KMS-11 (cell line): ENCODE measurements at regions not wholly inside any gene's neighbourhood (a gene's known extent, or its start where the extent isn't known, plus 50 kb on each side); places are given as distances from the start of the nearest gene placed in this dataset.
"Not testable (repeated sequence)": the region's sequence is repeated elsewhere in the genome, so short reads cannot be mapped to it uniquely, and the experiment has no call there.

ENCODE experiments used
- H2AFZ ChIP-seq: fragments of 200-600 bp; sonication (generic); 2 replicates; pipeline ENCODE4 v1.6.1; 2016; ENCODE audit warnings: antibody characterized with exemption, mixed run types, low read depth
- H3K27ac ChIP-seq: fragments of 200-600 bp; sonication (generic); 2 replicates; pipeline ENCODE4 v1.6.1; 2016; ENCODE audit warnings: mild to moderate bottlenecking, mixed run types
- H3K27me3 ChIP-seq: fragments of 200-600 bp; sonication (generic); 2 replicates; pipeline ENCODE4 v1.6.1; 2017; ENCODE audit warnings: mild to moderate bottlenecking, low read depth, mixed run types, moderate library complexity; ENCODE audit not compliant: insufficient read depth
- H3K36me3 ChIP-seq: fragments of 200-600 bp; sonication (generic); 2 replicates; pipeline ENCODE4 v1.6.1; 2017; ENCODE audit warnings: mild to moderate bottlenecking, mixed run types; ENCODE audit not compliant: insufficient read depth
- H3K4me1 ChIP-seq: fragments of 200-600 bp; sonication (generic); 2 replicates; pipeline ENCODE4 v1.6.1; 2016; ENCODE audit warnings: mild to moderate bottlenecking, low read depth, mixed run types; ENCODE audit not compliant: poor library complexity, severe bottlenecking
- H3K4me2 ChIP-seq: fragments of 200-600 bp; sonication (generic); 2 replicates; pipeline ENCODE4 v1.7.0; 2016; ENCODE audit warnings: mild to moderate bottlenecking, mixed run types
- H3K4me3 ChIP-seq: fragments of 200-600 bp; sonication (generic); IDR thresholded peaks from 2 replicates; pipeline ENCODE4 v1.6.1; 2017; ENCODE audit warnings: low read depth, low read length, mixed read lengths; ENCODE audit not compliant: insufficient read depth
- H3K79me2 ChIP-seq: fragments of 200-600 bp; sonication (generic); 2 replicates; pipeline ENCODE4 v1.6.1; 2016; ENCODE audit warnings: low read depth, mixed run types; ENCODE audit not compliant: insufficient read depth
- H3K9ac ChIP-seq: fragments of 200-600 bp; sonication (generic); 2 replicates; pipeline ENCODE4 v1.6.1; 2016; ENCODE audit warnings: mild to moderate bottlenecking, mixed run types
- H4K20me1 ChIP-seq: fragments of 200-600 bp; sonication (generic); 2 replicates; pipeline ENCODE4 v1.6.1; 2016; ENCODE audit warnings: mild to moderate bottlenecking, mixed run types; ENCODE audit not compliant: insufficient read depth
- CTCF ChIP-seq: fragments of 200-600 bp; sonication (generic); conservative IDR thresholded peaks from 2 replicates; pipeline ENCODE4 v1.6.1; 2017; ENCODE audit warnings: low read depth, mild to moderate bottlenecking, antibody characterized with exemption, low read length, moderate library complexity, mixed read lengths

DNA sequence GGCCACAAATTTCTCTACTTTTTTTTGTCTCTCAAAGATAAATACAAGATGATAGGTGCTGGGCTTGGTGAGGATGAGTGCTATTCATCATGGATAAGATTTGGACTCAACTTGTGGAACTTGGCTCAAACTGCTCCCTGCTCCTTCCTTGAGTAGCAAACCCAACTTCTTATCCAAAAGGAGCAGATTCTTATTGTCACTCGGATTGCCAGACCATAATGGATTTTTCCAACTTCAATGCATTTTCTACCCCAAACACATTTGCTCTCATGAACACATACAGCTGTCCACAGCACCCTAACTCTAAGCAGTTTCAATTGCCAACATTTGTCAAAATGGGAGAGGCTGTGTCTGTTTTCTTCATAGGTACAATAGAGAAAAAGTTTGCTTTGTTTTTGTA, 99.5 kb upstream of the APCDD1 start:
- Histone ChIP-seq H3K4me2 (no peak overlapping the region), H3K79me2 (no peaks in the 10 kb centered on the region), H4K20me1 (no peaks in the 10 kb centered on the region), H3K27ac (no peak overlapping the region), H3K4me1 (no peaks in the 10 kb centered on the region), H3K4me3 (no peak overlapping the region), H3K36me3 (no peaks in the 10 kb centered on the region), H3K9ac (no peak overlapping the region), H2AFZ (no peak overlapping the region), H3K27me3 (no peaks in the 10 kb centered on the region)
- TF ChIP-seq CTCF: no peak

- H4K20me1 ChIP-seq, H3K36me3 ChIP-seq, H3K4me2 ChIP-seq, H3K9ac ChIP-seq, H3K4me3 ChIP-seq, H3K79me2 ChIP-seq, H3K27ac ChIP-seq, H2AFZ ChIP-seq, H3K27me3 ChIP-seq, H3K4me1 ChIP-seq: not testable (repeated sequence)
Observed at GRCh38 chr18:10356999-10357398, 97.4 kb upstream of the APCDD1 start.

DNA sequence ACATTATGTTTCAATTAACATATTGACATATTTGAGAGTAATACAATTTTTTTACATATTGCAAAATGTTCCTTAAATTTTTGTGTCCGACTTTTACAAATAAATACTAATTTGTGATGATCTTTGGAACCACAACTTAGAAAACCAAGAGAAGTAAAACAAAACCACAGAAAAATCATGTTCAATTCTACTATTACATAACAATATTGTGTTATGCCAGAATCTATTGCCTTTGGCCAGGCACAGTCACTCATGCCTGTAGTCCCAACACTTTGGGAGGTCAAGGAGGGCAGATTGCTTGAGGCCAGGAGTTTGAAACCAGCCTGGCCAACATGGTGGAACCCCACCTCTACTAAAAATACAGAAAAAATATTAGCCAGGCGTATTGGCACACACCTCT, 92.8 kb upstream of the APCDD1 start:
- H4K20me1 ChIP-seq: no peaks in the 10 kb centered on the region
- TF ChIP-seq CTCF: no peak
- no peak overlapping the region for H3K9ac ChIP-seq

DNA sequence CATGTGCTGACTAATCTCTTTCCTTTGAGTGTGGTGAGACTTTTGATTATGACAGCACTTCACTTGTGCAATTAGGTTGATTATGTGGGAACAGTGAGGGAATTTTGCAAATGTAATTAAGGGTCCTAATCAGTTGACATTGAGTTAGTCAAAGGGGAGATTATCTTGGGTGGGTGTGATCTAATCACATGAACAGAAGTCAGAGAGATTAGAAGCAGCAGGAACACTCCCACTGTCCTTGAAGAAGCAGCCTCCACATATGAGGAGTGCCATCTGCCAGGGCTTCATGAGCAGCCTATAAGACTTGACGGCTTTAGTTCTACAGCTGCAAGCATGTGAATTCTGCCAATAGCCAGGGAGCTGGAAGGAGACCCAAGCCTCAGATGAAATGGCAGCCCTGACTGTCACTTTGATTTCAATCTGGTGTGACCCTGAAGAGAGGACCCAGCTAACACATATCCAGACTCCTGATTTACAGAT, 89.4 kb upstream of the APCDD1 start:
- no peak overlapping the region for H3K27ac ChIP-seq
- H3K9ac ChIP-seq: no peak overlapping the region
- TF ChIP-seq CTCF: no peak
- H4K20me1 ChIP-seq: no peaks in the 10 kb centered on the region
- H3K36me3 ChIP-seq: no peaks in the 10 kb centered on the region
- no peaks in the 10 kb centered on the region for H3K27me3 ChIP-seq
- H3K79me2 ChIP-seq: no peaks in the 10 kb centered on the region
- no peak overlapping the region for H3K4me3 ChIP-seq
- no peaks in the 10 kb centered on the region for H3K4me1 ChIP-seq
- H2AFZ ChIP-seq: no peak overlapping the region
- H3K4me2 ChIP-seq: no peak overlapping the region

More for the DNA sequence above, 92.8 kb upstream of the APCDD1 start:
- H3K27me3 ChIP-seq: no peaks in the 10 kb centered on the region
- H3K4me3 ChIP-seq: no peak overlapping the region
- no peaks in the 10 kb centered on the region for H3K36me3 ChIP-seq
- no peak overlapping the region for H3K4me2 ChIP-seq
- no peak overlapping the region for H3K27ac ChIP-seq
- no peaks in the 10 kb centered on the region for H3K4me1 ChIP-seq
- H3K79me2 ChIP-seq: no peaks in the 10 kb centered on the region
- H2AFZ ChIP-seq: no peak overlapping the region

- no peaks in the 10 kb centered on the region for H3K27me3 ChIP-seq
- H2AFZ ChIP-seq: no peak overlapping the region
- no peaks in the 10 kb centered on the region for H4K20me1 ChIP-seq
Observed at GRCh38 chr18:10365901-10366300, 88.5 kb upstream of the APCDD1 start.

More at GRCh38 chr18:10365901-10366300, 88.5 kb upstream of the APCDD1 start:
- H3K79me2 ChIP-seq: no peaks in the 10 kb centered on the region
- TF ChIP-seq CTCF: no peak
- H3K4me3 ChIP-seq: no peak overlapping the region
- H3K27ac ChIP-seq: no peak overlapping the region
- H3K9ac ChIP-seq: no peak overlapping the region
- H3K4me2 ChIP-seq: no peak overlapping the region
- no peaks in the 10 kb centered on the region for H3K4me1 ChIP-seq
- H3K36me3 ChIP-seq: no peaks in the 10 kb centered on the region
